T-helper 9 cell (primary cell): ENCODE measurements at regions not wholly inside any gene's neighbourhood (a gene's known extent, or its start where the extent isn't known, plus 50 kb on each side); places are given as distances from the start of the nearest gene placed in this dataset.

Experiments
- DNase-seq: peaks from one replicate; pipeline ENCODE4 v3.0.0-alpha.2; 2020

- no peak for DNase-seq
Measured at GRCh38 chr6:25041485-25042035, 105.8 kb upstream of the RIPOR2 start.

GRCh38 chr6:25042036-25042521 is 106.3 kb upstream of the RIPOR2 start:
- DNase-seq: peak; percentile 49

GRCh38 chr6:25042536-25042935 is 106.8 kb upstream of the RIPOR2 start:
- no peak for DNase-seq

- no peak for DNase-seq
Measured at GRCh38 chr6:25042984-25043725, 107.4 kb upstream of the RIPOR2 start.

- no peak for DNase-seq
Measured at GRCh38 chr6:25043892-25044291, 108.1 kb upstream of the RIPOR2 start.

- no peak for DNase-seq
Measured at GRCh38 chr6:25046942-25047341, 111.2 kb upstream of the RIPOR2 start.

GRCh38 chr6:25050356-25050755 is 114.6 kb upstream of the RIPOR2 start:
- DNase-seq: peak; percentile 32

GRCh38 chr6:25051083-25051482 is 115.3 kb upstream of the RIPOR2 start:
- no peak for DNase-seq

GRCh38 chr6:25052181-25052580 is 116.4 kb upstream of the RIPOR2 start:
- DNase-seq: no peak

GRCh38 chr6:25053875-25054371 is 118.2 kb upstream of the RIPOR2 start:
- no peak for DNase-seq

- DNase-seq: no peak
Measured at GRCh38 chr6:25054469-25054868, 118.7 kb upstream of the RIPOR2 start.

GRCh38 chr6:25056130-25056529 is 120.4 kb upstream of the RIPOR2 start:
- DNase-seq: peak; percentile 56

- DNase-seq: no peak
Measured at GRCh38 chr6:25057111-25057905, 121.5 kb upstream of the RIPOR2 start.

GRCh38 chr6:25058441-25058840 is 122.7 kb upstream of the RIPOR2 start:
- no peak for DNase-seq

GRCh38 chr6:25058941-25059340 is 123.2 kb upstream of the RIPOR2 start:
- DNase-seq: no peak

GRCh38 chr6:25060522-25060921 is 124.8 kb upstream of the RIPOR2 start:
- no peak for DNase-seq

- DNase-seq: no peak
Measured at GRCh38 chr6:25061289-25061936, 125.7 kb upstream of the RIPOR2 start.

GRCh38 chr6:25062070-25062811 is 126.5 kb upstream of the RIPOR2 start:
- DNase-seq: no peak

- DNase-seq: no peak
Measured at GRCh38 chr6:25064006-25064405, 128.2 kb upstream of the RIPOR2 start.

- no peak for DNase-seq
Measured at GRCh38 chr6:25065666-25066065, 129.9 kb upstream of the RIPOR2 start.

GRCh38 chr6:25066593-25066992 is 130.8 kb upstream of the RIPOR2 start:
- no peak for DNase-seq

- DNase-seq: no peak
Measured at GRCh38 chr6:25068866-25069265, 133.1 kb upstream of the RIPOR2 start.
